ENCODE measurements at regions not wholly inside any gene's neighbourhood (a gene's known extent, or its start where the extent isn't known, plus 50 kb on each side); places are given as distances from the start of the nearest gene placed in this dataset.
"Not testable (repeated sequence)": the region's sequence is repeated elsewhere in the genome, so short reads cannot be mapped to it uniquely, and the experiment has no call there.

GRCh38 chr10:64320448-64320847, 799.2 kb downstream of the REEP3 start:
- no peak for DNase-seq (ENCODE audit: low read depth)

GRCh38 chr10:64329510-64329909, 808.3 kb downstream of the REEP3 start:
- no peak for DNase-seq (ENCODE audit: low read depth)

GRCh38 chr10:64332551-64332950, 811.4 kb downstream of the REEP3 start:
- no peak for DNase-seq (ENCODE audit: low read depth)

- no peak for DNase-seq (ENCODE audit: low read depth)
These were observed 812.9 kb downstream of the REEP3 start for GRCh38 chr10:64334084-64334483.

- DNase-seq (ENCODE audit: low read depth) = no peak
These were observed 823.0 kb downstream of the REEP3 start for GRCh38 chr10:64344211-64344610.

- DNase-seq (ENCODE audit: low read depth) = no peak
These were observed 824.7 kb downstream of the REEP3 start for GRCh38 chr10:64345856-64346255.

GRCh38 chr10:64346389-64346788, 825.2 kb downstream of the REEP3 start:
- DNase-seq (ENCODE audit: low read depth) = no peak

- no peak for DNase-seq (ENCODE audit: low read depth)
These were observed 829.5 kb downstream of the REEP3 start for GRCh38 chr10:64350665-64351064.

- no peak for DNase-seq (ENCODE audit: low read depth)
These were observed 837.7 kb downstream of the REEP3 start for GRCh38 chr10:64358907-64359306.

GRCh38 chr10:64360240-64360639, 839.0 kb downstream of the REEP3 start:
- not testable (repeated sequence) for DNase-seq (ENCODE audit: low read depth)

GRCh38 chr10:64363687-64364086, 842.5 kb downstream of the REEP3 start:
- no peak for DNase-seq (ENCODE audit: low read depth)

- DNase-seq (ENCODE audit: low read depth) = no peak
These were observed 844.5 kb downstream of the REEP3 start for GRCh38 chr10:64365663-64366062.

GRCh38 chr10:64368298-64368697, 847.1 kb downstream of the REEP3 start:
- DNase-seq (ENCODE audit: low read depth) = no peak

- DNase-seq (ENCODE audit: low read depth) = no peak
These were observed 848.9 kb downstream of the REEP3 start for GRCh38 chr10:64369885-64370773.

- DNase-seq (ENCODE audit: low read depth) = no peak
These were observed 853.1 kb downstream of the REEP3 start for GRCh38 chr10:64374346-64374745.

- no peak for DNase-seq (ENCODE audit: low read depth)
These were observed 855.0 kb downstream of the REEP3 start for GRCh38 chr10:64376167-64376566.

- DNase-seq (ENCODE audit: low read depth) = no peak
These were observed 858.7 kb downstream of the REEP3 start for GRCh38 chr10:64379898-64380297.

GRCh38 chr10:64385355-64385754, 864.2 kb downstream of the REEP3 start:
- DNase-seq (ENCODE audit: low read depth) = no peak

GRCh38 chr10:64394744-64395143, 873.5 kb downstream of the REEP3 start:
- peak; percentile 14 for DNase-seq (ENCODE audit: low read depth)

- DNase-seq (ENCODE audit: low read depth) = peak; percentile 64
These were observed 875.0 kb downstream of the REEP3 start for GRCh38 chr10:64396105-64396708.

GRCh38 chr10:64397125-64397524, 875.9 kb downstream of the REEP3 start:
- no peak for DNase-seq (ENCODE audit: low read depth)

- DNase-seq (ENCODE audit: low read depth) = no peak
These were observed 887.4 kb downstream of the REEP3 start for GRCh38 chr10:64408391-64409183.

- no peak for DNase-seq (ENCODE audit: low read depth)
These were observed 888.1 kb downstream of the REEP3 start for GRCh38 chr10:64409349-64409748.

Data from HS-5 (cell line).